Activated CD4-positive, alpha-beta T cell treated with anti-CD3 and anti-CD28 coated beads for 4 hours (primary cell): ENCODE measurements at regions not wholly inside any gene's neighbourhood (a gene's known extent, or its start where the extent isn't known, plus 50 kb on each side); places are given as distances from the start of the nearest gene placed in this dataset.
"Not testable (repeated sequence)": the region's sequence is repeated elsewhere in the genome, so short reads cannot be mapped to it uniquely, and the experiment has no call there.

Source experiments
- DNase-seq, 2 donors: peaks; one replicate each; pipeline ENCODE4 v3.0.0-alpha.2; 2020

- no peak for DNase-seq
These were observed 72.2 kb upstream of the SLC25A33 start for GRCh38 chr1:9466780-9467758.

DNA sequence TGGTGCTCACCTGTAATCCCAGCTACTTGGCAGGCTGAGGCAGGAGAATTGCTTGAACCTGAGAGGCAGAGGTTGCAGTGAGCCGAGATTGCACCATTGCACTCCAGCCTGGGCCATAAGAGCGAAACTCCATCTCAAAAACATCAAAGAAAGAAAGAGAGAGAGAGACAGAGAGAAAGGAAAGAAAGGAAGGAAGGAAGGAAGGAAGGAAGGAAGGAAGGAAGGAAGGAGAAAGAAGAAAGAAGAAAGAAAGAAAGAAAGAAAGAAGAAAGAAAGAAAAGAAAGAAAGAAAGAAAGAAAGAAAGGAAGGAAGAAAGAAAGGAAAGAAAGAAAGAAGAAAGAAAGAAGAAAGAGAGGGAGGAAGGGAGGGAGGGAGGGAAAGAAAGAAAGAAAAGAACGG, 69.4 kb upstream of the SLC25A33 start:
- not testable (repeated sequence) for DNase-seq

GRCh38 chr1:9471679-9472078, 67.6 kb upstream of the SLC25A33 start:
- DNase-seq = no peak

GRCh38 chr1:9472386-9473031, 66.8 kb upstream of the SLC25A33 start:
- DNase-seq = no peak

- DNase-seq = no peak
These were observed 66.0 kb upstream of the SLC25A33 start for GRCh38 chr1:9473032-9473807.

DNA sequence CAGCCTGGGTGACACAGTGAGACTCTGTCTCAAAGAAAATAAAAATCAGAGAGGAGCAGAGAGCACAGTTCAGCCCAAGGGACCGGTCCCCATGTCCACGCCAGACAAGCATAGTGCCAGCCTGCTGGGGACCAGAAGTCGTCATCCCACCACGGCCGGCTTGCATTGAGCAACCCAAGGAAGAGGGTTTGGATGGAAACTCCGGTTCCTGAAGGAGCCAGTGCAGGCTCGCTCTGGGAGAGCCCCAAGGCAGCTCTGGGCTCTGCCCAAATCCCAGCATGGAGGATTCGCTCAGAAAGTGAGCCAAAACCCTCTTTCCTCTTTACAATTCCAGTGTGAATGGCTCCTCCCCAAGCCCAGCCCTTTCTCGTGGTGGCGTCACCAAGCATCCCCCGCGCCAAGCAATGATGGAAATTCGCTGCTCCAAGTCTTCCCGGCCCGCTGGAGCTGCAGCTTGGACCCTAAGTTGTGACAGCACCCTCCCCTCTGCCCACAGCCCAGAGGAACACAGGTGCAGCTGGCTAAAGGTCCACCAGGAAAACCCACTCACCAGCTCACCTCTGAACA, 64.1 kb upstream of the SLC25A33 start:
- DNase-seq = no peak

GRCh38 chr1:9476790-9477463, 62.3 kb upstream of the SLC25A33 start:
- DNase-seq = no peak

DNA sequence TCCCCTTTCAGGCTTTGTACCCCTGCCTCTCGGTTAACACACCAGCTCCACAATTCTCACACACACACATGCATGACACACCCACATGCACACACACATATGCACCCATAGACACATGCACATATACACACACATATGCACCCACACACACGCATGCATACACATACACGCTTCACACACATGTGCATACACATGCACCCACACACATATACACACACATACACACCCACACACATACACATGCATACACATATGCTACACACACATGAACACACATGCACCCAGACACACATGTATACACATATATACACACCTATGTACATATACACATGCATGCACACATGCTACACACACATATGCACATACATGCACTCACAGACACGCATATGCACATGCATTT, 61.7 kb upstream of the SLC25A33 start:
- DNase-seq = no peak

DNA sequence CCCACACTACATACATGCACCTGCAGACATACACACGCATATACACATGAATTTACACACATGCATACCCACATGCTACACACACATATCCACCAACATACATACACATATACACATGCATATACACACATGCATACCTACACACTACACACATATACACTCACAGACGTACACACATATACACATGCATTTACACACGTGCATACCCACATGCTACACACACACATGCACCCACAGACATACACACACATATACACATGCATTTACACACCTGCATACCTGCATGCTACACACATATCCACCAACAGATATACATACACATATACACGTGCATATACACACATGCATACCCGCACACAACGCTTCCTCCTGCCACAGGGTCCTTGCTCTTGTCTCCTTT, 61.2 kb upstream of the SLC25A33 start:
- DNase-seq = no peak

DNA sequence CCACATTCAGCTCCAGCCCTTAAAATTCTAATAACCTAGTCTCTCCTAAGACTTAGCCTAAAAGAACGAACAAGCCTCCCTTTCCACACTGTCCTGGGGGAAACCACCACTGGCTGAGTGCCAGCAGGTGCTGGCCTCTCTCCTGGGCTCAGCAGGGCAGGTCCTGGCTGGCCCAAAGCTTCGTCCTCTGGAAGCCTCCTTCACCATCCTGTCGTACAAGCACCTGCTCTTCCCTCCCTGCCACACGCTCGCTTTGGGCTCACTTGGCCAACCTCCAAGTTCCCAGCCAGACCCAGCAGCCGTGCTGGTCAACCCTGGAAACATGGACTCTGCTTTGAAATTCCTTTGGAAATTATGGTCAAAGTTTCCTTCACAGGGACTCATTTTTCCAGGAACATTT, 58.2 kb upstream of the SLC25A33 start:
- DNase-seq = no peak

DNA sequence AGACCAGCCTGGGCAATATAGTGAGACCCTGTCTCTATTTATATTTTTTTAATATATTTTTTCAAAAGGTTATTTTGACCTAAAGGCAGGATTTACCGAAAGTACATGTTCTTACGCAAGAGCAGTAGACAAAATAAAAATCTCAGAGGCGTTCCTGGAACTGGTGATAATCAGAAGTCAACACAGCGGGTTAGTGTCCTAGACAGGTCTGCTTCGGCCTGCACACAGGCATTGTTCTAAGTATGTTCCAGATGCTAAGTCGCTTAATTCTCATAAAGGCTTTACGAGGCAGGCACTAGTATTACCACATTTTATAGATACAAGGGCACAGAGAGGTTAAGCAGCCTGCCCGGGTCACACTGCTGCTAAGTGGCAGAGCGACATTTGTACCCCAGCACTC, 56.9 kb upstream of the SLC25A33 start:
- no peak for DNase-seq

GRCh38 chr1:9482816-9483572, 56.3 kb upstream of the SLC25A33 start:
- DNase-seq = no peak

GRCh38 chr1:9486466-9487140, 52.7 kb upstream of the SLC25A33 start:
- no peak for DNase-seq
